ENCODE measurements at regions not wholly inside any gene's neighbourhood (a gene's known extent, or its start where the extent isn't known, plus 50 kb on each side); places are given as distances from the start of the nearest gene placed in this dataset.

- Histone ChIP-seq H4K20me1 (replicated peaks; ENCODE audit: insufficient read depth) (no peaks in the 10 kb centered on the region), H3K9me2 (ENCODE audit: insufficient read depth) (peaks cover 9% of the 10 kb centered on the region; the same call in 1 of the 2 replicates), H2AFZ (0 out of 2 replicates have a peak overlapping the region, but pooled peaks have one; percentile 16), H3K79me2 (replicated peaks; ENCODE audit: insufficient read depth) (no peaks in the 10 kb centered on the region), H3K36me3 (ENCODE audit: insufficient read depth) (no peaks in the 10 kb centered on the region), H3K4me3 (no peak overlapping the region), H3K4me2 (no peak overlapping the region), H3F3A (replicated peaks; ENCODE audit: low read depth) (no peaks in the 10 kb centered on the region), H3K4me1 (ENCODE audit: insufficient read depth) (no peaks in the 10 kb centered on the region), H3K27ac (ENCODE audit: low read depth) (no peak overlapping the region), H3K27me3 (ENCODE audit: insufficient read depth) (no peaks in the 10 kb centered on the region)
- Mint-ChIP-seq H3K4me3 (no peak overlapping the region), H3K9me3 (peaks cover 3% of the 10 kb centered on the region; the same call in 2 of the 3 replicates), H3K27ac (no peak overlapping the region), H3K27me3 (ENCODE audit: insufficient read depth, low read depth, poor library complexity) (no peaks in the 10 kb centered on the region), H3K36me3 (ENCODE audit: low read depth) (0 out of 3 replicates have a peak, but pooled peaks cover 2% of the 10 kb centered on the region), H3K4me1 (no peaks in the 10 kb centered on the region)
- TF ChIP-seq ZNF331 (CRISPR knock-in tag; IDR thresholded peaks at IDR 0.05; ENCODE audit: low read depth), result no peak
- no peak for TF ChIP-seq ETS1 (IDR thresholded peaks at IDR 0.05)
- TF ChIP-seq EZH2 (IDR thresholded peaks at IDR 0.05; ENCODE audit: low read depth, unreplicated experiment), result no peak
- TF ChIP-seq REST (IDR thresholded peaks at IDR 0.05; ENCODE audit: unreplicated experiment), result no peak
- TF ChIP-seq JUNB (IDR thresholded peaks at IDR 0.05; ENCODE audit: unreplicated experiment), result no peak
- TF ChIP-seq ZNF114 (CRISPR knock-in tag; IDR thresholded peaks at IDR 0.05), result no peak
- ATAC-seq, result no peak
- no peak for DNase-seq (ENCODE audit: low spot score)
Measured at GRCh38 chr3:82122554-82123345, 361.3 kb upstream of the GBE1 start.

- Histone ChIP-seq H3K9me2 (ENCODE audit: insufficient read depth) (no peaks in the 10 kb centered on the region), H3K4me3 (no peak overlapping the region), H4K20me1 (replicated peaks; ENCODE audit: insufficient read depth) (no peaks in the 10 kb centered on the region), H3K4me1 (ENCODE audit: insufficient read depth) (no peaks in the 10 kb centered on the region), H3K36me3 (ENCODE audit: insufficient read depth) (peaks cover 5% of the 10 kb centered on the region; the same call in 1 of the 2 replicates), H3K27me3 (ENCODE audit: insufficient read depth) (no peaks in the 10 kb centered on the region), H3F3A (replicated peaks; ENCODE audit: low read depth) (no peaks in the 10 kb centered on the region), H3K79me2 (replicated peaks; ENCODE audit: insufficient read depth) (no peaks in the 10 kb centered on the region), H2AFZ (no peak overlapping the region), H3K27ac (ENCODE audit: low read depth) (no peak overlapping the region), H3K4me2 (no peak overlapping the region)
- peaks cover 42% of the 10 kb centered on the region for H3K36me3 Mint-ChIP-seq (ENCODE audit: low read depth)
- peaks cover 53% of the 10 kb centered on the region for H3K9me3 Mint-ChIP-seq
- no peaks in the 10 kb centered on the region; the same call in 2 of the 3 replicates for H3K4me1 Mint-ChIP-seq
- DNase-seq (ENCODE audit: low spot score) (no peak), ATAC-seq (0 out of 3 replicates have a peak, but pooled peaks have one; percentile 32)
- H3K27me3 Mint-ChIP-seq (ENCODE audit: insufficient read depth, low read depth, poor library complexity), result peaks cover 3% of the 10 kb centered on the region
- no peak overlapping the region for H3K27ac Mint-ChIP-seq
- no peak overlapping the region for H3K4me3 Mint-ChIP-seq
- TF ChIP-seq ZNF462 (CRISPR knock-in tag; IDR thresholded peaks at IDR 0.05), result no peak
Measured at GRCh38 chr3:82114589-82114988, 353.1 kb upstream of the GBE1 start.
